ENCODE measurements at regions not wholly inside any gene's neighbourhood (a gene's known extent, or its start where the extent isn't known, plus 50 kb on each side); places are given as distances from the start of the nearest gene placed in this dataset.

- TF ChIP-seq, protein P1, sequence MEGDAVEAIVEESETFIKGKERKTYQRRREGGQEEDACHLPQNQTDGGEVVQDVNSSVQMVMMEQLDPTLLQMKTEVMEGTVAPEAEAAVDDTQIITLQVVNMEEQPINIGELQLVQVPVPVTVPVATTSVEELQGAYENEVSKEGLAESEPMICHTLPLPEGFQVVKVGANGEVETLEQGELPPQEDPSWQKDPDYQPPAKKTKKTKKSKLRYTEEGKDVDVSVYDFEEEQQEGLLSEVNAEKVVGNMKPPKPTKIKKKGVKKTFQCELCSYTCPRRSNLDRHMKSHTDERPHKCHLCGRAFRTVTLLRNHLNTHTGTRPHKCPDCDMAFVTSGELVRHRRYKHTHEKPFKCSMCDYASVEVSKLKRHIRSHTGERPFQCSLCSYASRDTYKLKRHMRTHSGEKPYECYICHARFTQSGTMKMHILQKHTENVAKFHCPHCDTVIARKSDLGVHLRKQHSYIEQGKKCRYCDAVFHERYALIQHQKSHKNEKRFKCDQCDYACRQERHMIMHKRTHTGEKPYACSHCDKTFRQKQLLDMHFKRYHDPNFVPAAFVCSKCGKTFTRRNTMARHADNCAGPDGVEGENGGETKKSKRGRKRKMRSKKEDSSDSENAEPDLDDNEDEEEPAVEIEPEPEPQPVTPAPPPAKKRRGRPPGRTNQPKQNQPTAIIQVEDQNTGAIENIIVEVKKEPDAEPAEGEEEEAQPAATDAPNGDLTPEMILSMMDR (IDR thresholded peaks at IDR 0.05; ENCODE audit: low read depth, low read length, missing input control), result no peak
- TF ChIP-seq, protein P2, sequence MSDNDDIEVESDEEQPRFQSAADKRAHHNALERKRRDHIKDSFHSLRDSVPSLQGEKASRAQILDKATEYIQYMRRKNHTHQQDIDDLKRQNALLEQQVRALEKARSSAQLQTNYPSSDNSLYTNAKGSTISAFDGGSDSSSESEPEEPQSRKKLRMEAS (IDR thresholded peaks at IDR 0.05), result no peak
Measured at GRCh38 chr13:76319921-76320320, 566.3 kb downstream of the KCTD12 start.

Measured in liver (tissue), 2 donors.